GM19397 (cell line): ENCODE measurements at regions not wholly inside any gene's neighbourhood (a gene's known extent, or its start where the extent isn't known, plus 50 kb on each side); places are given as distances from the start of the nearest gene placed in this dataset.
A peak's percentile ranks its signal among the peaks of the same experiment; 100 is the strongest.

Experiments used
- ATAC-seq: cut with Tn5 transposase; IDR thresholded peaks from one replicate; pipeline ENCODE4 v1.9.1; 2021; ENCODE audit warnings: mild to moderate bottlenecking, moderate library complexity; ENCODE audit not compliant: unreplicated experiment

- no peak for ATAC-seq
These were observed 130.9 kb upstream of the RPS6KA3 start for GRCh38 chrX:20397587-20397986.

- ATAC-seq, result no peak
These were observed 127.7 kb upstream of the RPS6KA3 start for GRCh38 chrX:20394451-20394850.

GRCh38 chrX:20393944-20394343 lies 127.2 kb upstream of the RPS6KA3 start:
- ATAC-seq, result no peak

GRCh38 chrX:20388594-20388993 lies 121.9 kb upstream of the RPS6KA3 start:
- ATAC-seq, result no peak

GRCh38 chrX:20383477-20383876 lies 116.8 kb upstream of the RPS6KA3 start:
- ATAC-seq, result no peak

GRCh38 chrX:20382518-20383297 lies 116.0 kb upstream of the RPS6KA3 start:
- peak; percentile 63 for ATAC-seq

GRCh38 chrX:20382082-20382481 lies 115.4 kb upstream of the RPS6KA3 start:
- no peak for ATAC-seq

GRCh38 chrX:20378233-20378920 lies 111.7 kb upstream of the RPS6KA3 start:
- ATAC-seq, result no peak

GRCh38 chrX:20374900-20375438 lies 108.3 kb upstream of the RPS6KA3 start:
- no peak for ATAC-seq

- ATAC-seq, result no peak
These were observed 107.7 kb upstream of the RPS6KA3 start for GRCh38 chrX:20374450-20374849.

GRCh38 chrX:20373063-20373462 lies 106.4 kb upstream of the RPS6KA3 start:
- no peak for ATAC-seq

GRCh38 chrX:20372533-20372932 lies 105.8 kb upstream of the RPS6KA3 start:
- ATAC-seq, result no peak

- ATAC-seq, result no peak
These were observed 102.8 kb upstream of the RPS6KA3 start for GRCh38 chrX:20369468-20369867.

GRCh38 chrX:20364238-20364637 lies 97.5 kb upstream of the RPS6KA3 start:
- no peak for ATAC-seq

GRCh38 chrX:20363275-20363674 lies 96.6 kb upstream of the RPS6KA3 start:
- no peak for ATAC-seq

GRCh38 chrX:20362268-20363267 lies 95.9 kb upstream of the RPS6KA3 start:
- no peak for ATAC-seq

- no peak for ATAC-seq
These were observed 95.2 kb upstream of the RPS6KA3 start for GRCh38 chrX:20361890-20362262.

GRCh38 chrX:20361081-20361889 lies 94.6 kb upstream of the RPS6KA3 start:
- no peak for ATAC-seq

GRCh38 chrX:20355187-20355586 lies 88.5 kb upstream of the RPS6KA3 start:
- ATAC-seq, result no peak

- ATAC-seq, result no peak
These were observed 87.8 kb upstream of the RPS6KA3 start for GRCh38 chrX:20354505-20354904.
